ENCODE measurements at regions not wholly inside any gene's neighbourhood (a gene's known extent, or its start where the extent isn't known, plus 50 kb on each side); places are given as distances from the start of the nearest gene placed in this dataset.

DNA sequence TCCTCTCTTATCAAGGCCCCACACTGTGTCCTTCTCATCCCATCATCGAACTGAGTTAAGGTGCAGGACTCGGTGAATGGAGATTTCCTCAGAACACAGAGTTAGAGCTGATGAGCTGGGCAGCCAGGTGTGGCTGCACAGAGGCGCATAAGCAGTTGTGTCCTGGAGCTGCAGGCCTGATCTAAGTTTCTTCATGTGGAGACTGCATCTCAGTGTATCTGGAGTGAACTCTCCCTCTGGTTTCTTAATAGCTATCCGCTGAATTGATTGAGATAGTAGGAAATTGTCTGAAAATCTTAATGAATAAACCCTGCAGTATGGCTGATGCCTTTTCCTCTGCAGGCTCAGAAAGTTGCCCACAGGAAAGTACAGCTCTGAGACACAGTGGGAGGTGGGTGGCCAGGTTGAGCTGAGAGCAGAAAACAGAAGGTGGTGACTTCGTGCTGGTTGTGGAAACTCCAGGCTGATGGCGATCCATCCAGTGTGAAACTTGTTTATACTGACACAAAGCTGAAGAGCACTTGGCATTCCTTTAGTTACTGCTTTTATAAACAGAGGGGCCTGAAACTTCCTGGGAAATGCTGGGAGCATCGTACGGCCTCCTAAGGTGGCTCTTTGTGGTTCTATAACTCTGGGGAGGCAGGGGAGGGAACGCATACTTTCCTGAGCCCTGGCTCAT lies 67.4 kb upstream of the F3 start:
- no peak for TF ChIP-seq POLR2AphosphoS5 (IDR thresholded peaks at IDR 0.05; ENCODE audit: low read depth, low read length)
- no peak for TF ChIP-seq TAF1 (IDR thresholded peaks at IDR 0.05; ENCODE audit: borderline replicate concordance, insufficient read depth, low read length)
- TF ChIP-seq, protein P1, sequence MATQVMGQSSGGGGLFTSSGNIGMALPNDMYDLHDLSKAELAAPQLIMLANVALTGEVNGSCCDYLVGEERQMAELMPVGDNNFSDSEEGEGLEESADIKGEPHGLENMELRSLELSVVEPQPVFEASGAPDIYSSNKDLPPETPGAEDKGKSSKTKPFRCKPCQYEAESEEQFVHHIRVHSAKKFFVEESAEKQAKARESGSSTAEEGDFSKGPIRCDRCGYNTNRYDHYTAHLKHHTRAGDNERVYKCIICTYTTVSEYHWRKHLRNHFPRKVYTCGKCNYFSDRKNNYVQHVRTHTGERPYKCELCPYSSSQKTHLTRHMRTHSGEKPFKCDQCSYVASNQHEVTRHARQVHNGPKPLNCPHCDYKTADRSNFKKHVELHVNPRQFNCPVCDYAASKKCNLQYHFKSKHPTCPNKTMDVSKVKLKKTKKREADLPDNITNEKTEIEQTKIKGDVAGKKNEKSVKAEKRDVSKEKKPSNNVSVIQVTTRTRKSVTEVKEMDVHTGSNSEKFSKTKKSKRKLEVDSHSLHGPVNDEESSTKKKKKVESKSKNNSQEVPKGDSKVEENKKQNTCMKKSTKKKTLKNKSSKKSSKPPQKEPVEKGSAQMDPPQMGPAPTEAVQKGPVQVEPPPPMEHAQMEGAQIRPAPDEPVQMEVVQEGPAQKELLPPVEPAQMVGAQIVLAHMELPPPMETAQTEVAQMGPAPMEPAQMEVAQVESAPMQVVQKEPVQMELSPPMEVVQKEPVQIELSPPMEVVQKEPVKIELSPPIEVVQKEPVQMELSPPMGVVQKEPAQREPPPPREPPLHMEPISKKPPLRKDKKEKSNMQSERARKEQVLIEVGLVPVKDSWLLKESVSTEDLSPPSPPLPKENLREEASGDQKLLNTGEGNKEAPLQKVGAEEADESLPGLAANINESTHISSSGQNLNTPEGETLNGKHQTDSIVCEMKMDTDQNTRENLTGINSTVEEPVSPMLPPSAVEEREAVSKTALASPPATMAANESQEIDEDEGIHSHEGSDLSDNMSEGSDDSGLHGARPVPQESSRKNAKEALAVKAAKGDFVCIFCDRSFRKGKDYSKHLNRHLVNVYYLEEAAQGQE (IDR thresholded peaks at IDR 0.05; ENCODE audit: insufficient read depth in 1 of 2, low read depth in 2 of 2, low read length in 2 of 2), result no peak
- TF ChIP-seq SIN3A (IDR thresholded peaks at IDR 0.05; ENCODE audit: borderline replicate concordance, insufficient read depth, low read length), result no peak
